Upper lobe of right lung (tissue), 1 donor: ENCODE measurements at regions not wholly inside any gene's neighbourhood (a gene's known extent, or its start where the extent isn't known, plus 50 kb on each side); places are given as distances from the start of the nearest gene placed in this dataset.

Experiments used
- ATAC-seq: fragments of 200-7000 bp; cut with Tn5 transposase; one replicate; pipeline ENCODE4 v1.9.1; 2020; ENCODE audit warnings: mild to moderate bottlenecking, moderate library complexity
- DNase-seq: peaks from one replicate; pipeline ENCODE4 v3.0.0-alpha.2; 2020
- H3K27ac ChIP-seq: fragments of 200-600 bp; one replicate; pipeline ENCODE4 v1.8.0; 2022
- H3K27me3 ChIP-seq: fragments of 200-600 bp; one replicate; pipeline ENCODE4 v1.8.0; 2022; ENCODE audit warnings: mild to moderate bottlenecking
- H3K36me3 ChIP-seq: fragments of 200-600 bp; one replicate; pipeline ENCODE4 v1.8.0; 2022
- H3K4me1 ChIP-seq: fragments of 200-600 bp; one replicate; pipeline ENCODE4 v1.8.0; 2022
- H3K4me3 ChIP-seq: fragments of 200-600 bp; one replicate; pipeline ENCODE4 v1.8.0; 2022; ENCODE audit warnings: mild to moderate bottlenecking
- H3K9me3 ChIP-seq: fragments of 200-600 bp; one replicate; pipeline ENCODE4 v1.8.0; 2022
- intact Hi-C: fragments of 100-400 bp; cut with DNase I; formaldehyde crosslinking; loops from one replicate; pipeline ENCODE4 v1.11.0; 2022
- TF ChIP-seq, protein P1 (sequence below): fragments of 200-600 bp; IDR thresholded peaks from one replicate; pipeline ENCODE4 v1.8.0; 2022; ENCODE audit warnings: antibody characterized with exemption
- donor health status: DM: no; HTN: yes; CAD: no; lungs with severe emphysema.

- Histone ChIP-seq H3K4me3 (no peak overlapping the region), H3K9me3 (no peaks in the 10 kb centered on the region), H3K27me3 (no peaks in the 10 kb centered on the region), H3K4me1 (peaks cover 27% of the 10 kb centered on the region), H3K36me3 (no peaks in the 10 kb centered on the region), H3K27ac (no peak overlapping the region)
- intact Hi-C loops: no loop called here
- DNase-seq (no peak), ATAC-seq (no peak)
- TF ChIP-seq, protein P1, sequence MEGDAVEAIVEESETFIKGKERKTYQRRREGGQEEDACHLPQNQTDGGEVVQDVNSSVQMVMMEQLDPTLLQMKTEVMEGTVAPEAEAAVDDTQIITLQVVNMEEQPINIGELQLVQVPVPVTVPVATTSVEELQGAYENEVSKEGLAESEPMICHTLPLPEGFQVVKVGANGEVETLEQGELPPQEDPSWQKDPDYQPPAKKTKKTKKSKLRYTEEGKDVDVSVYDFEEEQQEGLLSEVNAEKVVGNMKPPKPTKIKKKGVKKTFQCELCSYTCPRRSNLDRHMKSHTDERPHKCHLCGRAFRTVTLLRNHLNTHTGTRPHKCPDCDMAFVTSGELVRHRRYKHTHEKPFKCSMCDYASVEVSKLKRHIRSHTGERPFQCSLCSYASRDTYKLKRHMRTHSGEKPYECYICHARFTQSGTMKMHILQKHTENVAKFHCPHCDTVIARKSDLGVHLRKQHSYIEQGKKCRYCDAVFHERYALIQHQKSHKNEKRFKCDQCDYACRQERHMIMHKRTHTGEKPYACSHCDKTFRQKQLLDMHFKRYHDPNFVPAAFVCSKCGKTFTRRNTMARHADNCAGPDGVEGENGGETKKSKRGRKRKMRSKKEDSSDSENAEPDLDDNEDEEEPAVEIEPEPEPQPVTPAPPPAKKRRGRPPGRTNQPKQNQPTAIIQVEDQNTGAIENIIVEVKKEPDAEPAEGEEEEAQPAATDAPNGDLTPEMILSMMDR: no peak
Observed at GRCh38 chr3:40969756-40970466, 229.4 kb upstream of the CTNNB1 start.

GRCh38 chr3:40971191-40972168 lies 227.8 kb upstream of the CTNNB1 start:
- Histone ChIP-seq H3K27me3 (no peaks in the 10 kb centered on the region), H3K4me1 (peaks cover 34% of the 10 kb centered on the region), H3K27ac (peak overlapping the region; percentile 83), H3K9me3 (no peaks in the 10 kb centered on the region), H3K4me3 (no peak overlapping the region), H3K36me3 (no peaks in the 10 kb centered on the region)
- TF ChIP-seq, protein P1: no peak
- DNase-seq: peak; percentile 80
- ATAC-seq: peak; percentile 93
- intact Hi-C loops: no loop called here

DNA sequence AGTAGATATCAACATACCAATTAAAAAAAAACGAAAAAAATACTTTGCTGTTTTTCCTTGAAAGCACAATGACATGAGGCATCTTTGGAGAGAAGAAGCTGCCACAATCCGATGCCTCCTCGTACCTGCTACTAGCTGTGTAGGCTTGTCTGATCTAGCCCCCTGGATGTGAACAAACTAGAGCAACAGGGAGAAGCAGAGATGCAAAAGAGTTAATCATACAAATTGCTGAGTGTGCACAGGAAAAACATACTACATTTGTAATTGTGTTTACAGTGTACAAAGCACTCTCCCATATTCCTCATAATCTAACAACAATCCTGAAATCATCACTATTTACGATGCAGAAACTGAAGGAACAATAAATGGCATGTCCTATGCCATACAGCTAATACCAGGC lies 227.0 kb upstream of the CTNNB1 start:
- Histone ChIP-seq H3K4me1 (peaks cover 35% of the 10 kb centered on the region), H3K27ac (peak overlapping the region; percentile 83), H3K4me3 (no peak overlapping the region), H3K9me3 (no peaks in the 10 kb centered on the region), H3K36me3 (no peaks in the 10 kb centered on the region), H3K27me3 (no peaks in the 10 kb centered on the region)
- no peak for DNase-seq
- TF ChIP-seq, protein P1: no peak
- ATAC-seq: no peak
- intact Hi-C loops: no loop called here

- intact Hi-C loops: no loop called here
- no peaks in the 10 kb centered on the region for H3K9me3 ChIP-seq
- H3K4me3 ChIP-seq: no peak overlapping the region
- DNase-seq (no peak), ATAC-seq (no peak)
- H3K4me1 ChIP-seq: peaks cover 35% of the 10 kb centered on the region
- H3K27me3 ChIP-seq: no peaks in the 10 kb centered on the region
- H3K27ac ChIP-seq: peak overlapping the region; percentile 33
- no peaks in the 10 kb centered on the region for H3K36me3 ChIP-seq
- TF ChIP-seq, protein P1: no peak
Observed at GRCh38 chr3:40973141-40973540, 226.2 kb upstream of the CTNNB1 start.

DNA sequence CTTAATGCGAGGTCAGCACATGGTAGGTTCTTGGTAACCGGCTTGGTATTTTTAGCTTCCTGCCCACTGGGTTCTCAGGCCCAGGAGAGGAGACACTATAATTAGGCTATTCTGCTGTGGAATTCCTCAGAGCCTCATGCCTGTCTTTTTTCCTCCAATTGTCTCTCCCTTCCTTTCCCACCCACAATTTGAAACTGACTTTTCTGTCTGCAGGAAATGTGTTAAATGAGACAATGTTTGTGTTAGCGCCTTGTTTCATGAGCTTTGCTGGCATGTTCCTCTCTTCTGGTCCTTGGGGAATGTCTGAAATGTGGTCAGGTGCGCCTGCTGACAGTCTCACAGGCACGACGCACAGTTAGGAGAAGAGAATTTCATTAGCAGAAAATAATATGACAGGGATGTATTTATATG lies 223.6 kb upstream of the CTNNB1 start:
- Histone ChIP-seq H3K9me3 (no peaks in the 10 kb centered on the region), H3K27me3 (no peaks in the 10 kb centered on the region), H3K36me3 (no peaks in the 10 kb centered on the region), H3K4me3 (no peak overlapping the region), H3K27ac (peak overlapping the region; percentile 40), H3K4me1 (peaks cover 30% of the 10 kb centered on the region)
- TF ChIP-seq, protein P1: no peak
- intact Hi-C loops: no loop called here
- no peak for ATAC-seq
- DNase-seq: no peak
